NCI-H69 (cell line): ENCODE measurements at regions not wholly inside any gene's neighbourhood (a gene's known extent, or its start where the extent isn't known, plus 50 kb on each side); places are given as distances from the start of the nearest gene placed in this dataset.

Source experiments
- DNase-seq: peaks from one replicate; lab custom pipeline; 2025; lab: John Stamatoyannopoulos, UW

GRCh38 chr13:46983881-46984280, 87.0 kb upstream of the HTR2A start:
- DNase-seq, result no peak

GRCh38 chr13:46982856-46983582, 86.2 kb upstream of the HTR2A start:
- no peak for DNase-seq

GRCh38 chr13:46975173-46975572, 78.3 kb upstream of the HTR2A start:
- DNase-seq, result no peak

- no peak for DNase-seq
Measured at GRCh38 chr13:46968450-46968849, 71.6 kb upstream of the HTR2A start.

GRCh38 chr13:46964789-46965527, 68.1 kb upstream of the HTR2A start:
- DNase-seq, result no peak

GRCh38 chr13:46963904-46964303, 67.1 kb upstream of the HTR2A start:
- no peak for DNase-seq

GRCh38 chr13:46962281-46962941, 65.6 kb upstream of the HTR2A start:
- no peak for DNase-seq

- no peak for DNase-seq
Measured at GRCh38 chr13:46961719-46962118, 64.9 kb upstream of the HTR2A start.

GRCh38 chr13:46953941-46954340, 57.1 kb upstream of the HTR2A start:
- DNase-seq, result no peak

GRCh38 chr13:46953331-46953730, 56.5 kb upstream of the HTR2A start:
- no peak for DNase-seq

GRCh38 chr13:46951516-46951915, 54.7 kb upstream of the HTR2A start:
- DNase-seq, result no peak

GRCh38 chr13:46949211-46949610, 52.4 kb upstream of the HTR2A start:
- no peak for DNase-seq

GRCh38 chr13:46948338-46948737, 51.5 kb upstream of the HTR2A start:
- DNase-seq, result no peak

GRCh38 chr13:46947425-46948191, 50.8 kb upstream of the HTR2A start:
- no peak for DNase-seq
